ENCODE measurements at regions not wholly inside any gene's neighbourhood (a gene's known extent, or its start where the extent isn't known, plus 50 kb on each side); places are given as distances from the start of the nearest gene placed in this dataset.

GRCh38 chr2:2574401-2575180 is 243.5 kb upstream of the MYT1L start:
- DNase-seq, result no peak

GRCh38 chr2:2573658-2574293 is 242.7 kb upstream of the MYT1L start:
- no peak for DNase-seq

- DNase-seq, result no peak
These were observed 242.1 kb upstream of the MYT1L start for GRCh38 chr2:2573205-2573604.

- no peak for DNase-seq
These were observed 241.5 kb upstream of the MYT1L start for GRCh38 chr2:2572393-2573204.

GRCh38 chr2:2571301-2572150 is 240.5 kb upstream of the MYT1L start:
- DNase-seq, result no peak

- no peak for DNase-seq
These were observed 239.8 kb upstream of the MYT1L start for GRCh38 chr2:2570871-2571270.

GRCh38 chr2:2570360-2570759 is 239.3 kb upstream of the MYT1L start:
- no peak for DNase-seq

GRCh38 chr2:2569836-2570235 is 238.8 kb upstream of the MYT1L start:
- DNase-seq, result no peak

GRCh38 chr2:2569306-2569705 is 238.2 kb upstream of the MYT1L start:
- DNase-seq, result no peak

GRCh38 chr2:2568411-2568810 is 237.3 kb upstream of the MYT1L start:
- DNase-seq, result no peak

GRCh38 chr2:2567776-2568175 is 236.7 kb upstream of the MYT1L start:
- no peak for DNase-seq

GRCh38 chr2:2566396-2567323 is 235.6 kb upstream of the MYT1L start:
- no peak for DNase-seq

GRCh38 chr2:2565671-2566070 is 234.6 kb upstream of the MYT1L start:
- DNase-seq, result no peak

- no peak for DNase-seq
These were observed 233.4 kb upstream of the MYT1L start for GRCh38 chr2:2564300-2565078.

GRCh38 chr2:2563309-2563860 is 232.3 kb upstream of the MYT1L start:
- DNase-seq, result no peak

- DNase-seq, result no peak
These were observed 231.8 kb upstream of the MYT1L start for GRCh38 chr2:2562867-2563266.

GRCh38 chr2:2561346-2562095 is 230.4 kb upstream of the MYT1L start:
- no peak for DNase-seq

- no peak for DNase-seq
These were observed 229.4 kb upstream of the MYT1L start for GRCh38 chr2:2560374-2561015.

GRCh38 chr2:2558476-2558875 is 227.4 kb upstream of the MYT1L start:
- no peak for DNase-seq

Measured in SHP77 treated with DMSO at 0.1 percent for 48 hours (cell line).